ENCODE measurements at regions not wholly inside any gene's neighbourhood (a gene's known extent, or its start where the extent isn't known, plus 50 kb on each side); places are given as distances from the start of the nearest gene placed in this dataset.

GRCh38 chr3:27577504-27577903, 93.3 kb upstream of the SLC4A7 start:
- H3K36me3 Mint-ChIP-seq (ENCODE audit: low read depth), result no peaks in the 10 kb centered on the region
- H3K4me3 Mint-ChIP-seq, result no peak overlapping the region
- no peak for TF ChIP-seq CTCF (IDR thresholded peaks at IDR 0.05)
- no peak overlapping the region for H3K27ac Mint-ChIP-seq
- no peaks in the 10 kb centered on the region for H3K9me3 Mint-ChIP-seq
- ATAC-seq, result no peak
- H3K4me1 Mint-ChIP-seq (ENCODE audit: low read depth), result peaks cover 12% of the 10 kb centered on the region
- CTCF ChIA-PET, result no interaction called here
- POLR2A ChIA-PET, result no interaction called here
- H3K27me3 Mint-ChIP-seq, result no peaks in the 10 kb centered on the region
- DNase-seq, result no peak
- intact Hi-C loops (cut with micrococcal nuclease), result no loop called here

- no peak for TF ChIP-seq CTCF (IDR thresholded peaks at IDR 0.05)
- Mint-ChIP-seq H3K27me3 (no peaks in the 10 kb centered on the region), H3K9me3 (no peaks in the 10 kb centered on the region), H3K4me1 (ENCODE audit: low read depth) (peaks cover 12% of the 10 kb centered on the region), H3K36me3 (ENCODE audit: low read depth) (no peaks in the 10 kb centered on the region), H3K27ac (no peak overlapping the region), H3K4me3 (no peak overlapping the region)
- DNase-seq (no peak), ATAC-seq (no peak)
- ChIA-PET CTCF (interaction anchor here (0.9 to 1.7 kb wide), 2 partner anchors 11 to 13 kb away, joined by 3 read pairs; no protein-coding TSS in a partner anchor), POLR2A (no interaction called here)
- intact Hi-C loops (cut with micrococcal nuclease), result no loop called here
Measured at GRCh38 chr3:27576171-27576570, 92.0 kb upstream of the SLC4A7 start.

- DNase-seq, result peak; percentile 11
Measured at GRCh38 chr3:27575499-27575898, 91.3 kb upstream of the SLC4A7 start.

GRCh38 chr3:27574438-27574795, 90.2 kb upstream of the SLC4A7 start:
- H3K4me1 Mint-ChIP-seq (ENCODE audit: low read depth), result peaks cover 12% of the 10 kb centered on the region
- H3K27me3 Mint-ChIP-seq, result no peaks in the 10 kb centered on the region
- H3K9me3 Mint-ChIP-seq, result no peaks in the 10 kb centered on the region
- ChIA-PET CTCF (interaction anchor here (1.7 kb wide), 1 partner anchor 10 kb away, joined by 3 read pairs; no protein-coding TSS in a partner anchor), POLR2A (no interaction called here)
- no peak overlapping the region for H3K4me3 Mint-ChIP-seq
- no peak for DNase-seq
- ATAC-seq, result no peak
- intact Hi-C loops (cut with micrococcal nuclease), result no loop called here
- TF ChIP-seq CTCF (IDR thresholded peaks at IDR 0.05), result no peak
- H3K36me3 Mint-ChIP-seq (ENCODE audit: low read depth), result no peaks in the 10 kb centered on the region
- H3K27ac Mint-ChIP-seq, result no peak overlapping the region

More at GRCh38 chr3:27575499-27575898, 91.3 kb upstream of the SLC4A7 start:
- ATAC-seq, result no peak
- H3K27ac Mint-ChIP-seq, result no peak overlapping the region
- H3K9me3 Mint-ChIP-seq, result no peaks in the 10 kb centered on the region
- intact Hi-C loops (cut with micrococcal nuclease), result no loop called here
- no peak overlapping the region for H3K4me3 Mint-ChIP-seq
- no peaks in the 10 kb centered on the region for H3K27me3 Mint-ChIP-seq
- H3K4me1 Mint-ChIP-seq (ENCODE audit: low read depth), result peaks cover 12% of the 10 kb centered on the region
- no peaks in the 10 kb centered on the region for H3K36me3 Mint-ChIP-seq (ENCODE audit: low read depth)
- no peak for TF ChIP-seq CTCF (IDR thresholded peaks at IDR 0.05)
- POLR2A ChIA-PET, result no interaction called here
- CTCF ChIA-PET, result interaction anchor here (0.9 to 1.7 kb wide), 2 partner anchors 11 to 12 kb away, joined by 3 read pairs; no protein-coding TSS in a partner anchor

GRCh38 chr3:27573780-27574437, 89.7 kb upstream of the SLC4A7 start:
- H3K4me3 Mint-ChIP-seq, result no peak overlapping the region
- intact Hi-C loops (cut with micrococcal nuclease), result no loop called here

More at GRCh38 chr3:27573780-27574437, 89.7 kb upstream of the SLC4A7 start:
- CTCF ChIA-PET, result no interaction called here
- Mint-ChIP-seq H3K36me3 (ENCODE audit: low read depth) (no peaks in the 10 kb centered on the region), H3K9me3 (no peaks in the 10 kb centered on the region), H3K4me1 (ENCODE audit: low read depth) (peaks cover 12% of the 10 kb centered on the region), H3K27me3 (no peaks in the 10 kb centered on the region), H3K27ac (no peak overlapping the region)
- TF ChIP-seq CTCF (IDR thresholded peaks at IDR 0.05), result no peak
- POLR2A ChIA-PET, result interaction anchor here (0.6 kb wide), 1 partner anchor 227 kb away, joined by 3 read pairs; no protein-coding TSS in a partner anchor
- ATAC-seq (no peak), DNase-seq (no peak)

All from activated CD8-positive, alpha-beta T cell treated with anti-CD3 and anti-CD28 coated beads for 36 hours (primary cell).